H9 (cell line): ENCODE measurements at regions not wholly inside any gene's neighbourhood (a gene's known extent, or its start where the extent isn't known, plus 50 kb on each side); places are given as distances from the start of the nearest gene placed in this dataset.

Source experiments
- DNase-seq: peaks from one replicate; pipeline ENCODE4 v3.0.0-alpha.2; 2017
- H2AFZ ChIP-seq: one replicate; pipeline ENCODE4 v1.6.1; 2013; ENCODE audit warnings: mild to moderate bottlenecking, low read length, control low read depth, moderate library complexity
- H2AK5ac ChIP-seq: 2 replicates; pipeline ENCODE4 v1.6.1; 2013; ENCODE audit warnings: low read length, control low read depth, mixed read lengths; ENCODE audit not compliant: insufficient read length
- H2BK120ac ChIP-seq: one replicate; pipeline ENCODE4 v1.6.1; 2013; ENCODE audit warnings: low read depth, mild to moderate bottlenecking, low read length, control low read depth, inconsistent platforms; ENCODE audit not compliant: poor library complexity, severe bottlenecking
- H2BK12ac ChIP-seq: 2 replicates; pipeline ENCODE4 v1.6.1; 2013; ENCODE audit warnings: low read length, control low read depth, mixed read lengths, low read depth; ENCODE audit not compliant: insufficient read length
- H2BK15ac ChIP-seq: 2 replicates; pipeline ENCODE4 v1.6.1; 2013; ENCODE audit warnings: low read depth, low read length, control low read depth
- H2BK20ac ChIP-seq: one replicate; pipeline ENCODE4 v1.6.1; 2013; ENCODE audit warnings: low read depth, mild to moderate bottlenecking, low read length, control low read depth, inconsistent platforms; ENCODE audit not compliant: poor library complexity, severe bottlenecking
- H2BK5ac ChIP-seq: 2 replicates; pipeline ENCODE4 v1.6.1; 2013; ENCODE audit warnings: low read length, control low read depth, mixed read lengths; ENCODE audit not compliant: insufficient read length
- H3K14ac ChIP-seq: 2 replicates; pipeline ENCODE4 v1.6.1; 2013; ENCODE audit warnings: low read length, control low read depth; ENCODE audit not compliant: insufficient read depth
- H3K18ac ChIP-seq: 2 replicates; pipeline ENCODE4 v1.6.1; 2013; ENCODE audit warnings: low read depth, mild to moderate bottlenecking, mixed read lengths, low read length, control low read depth; ENCODE audit not compliant: insufficient read length
- H3K23ac ChIP-seq: 2 replicates; pipeline ENCODE4 v1.6.1; 2013; ENCODE audit warnings: low read length, control low read depth, mixed read lengths, low read depth; ENCODE audit not compliant: insufficient read length
- H3K23me2 ChIP-seq: 2 replicates; pipeline ENCODE4 v1.6.1; 2013; ENCODE audit warnings: low read depth, mild to moderate bottlenecking, mixed read lengths, low read length, control low read depth; ENCODE audit not compliant: insufficient read length, poor library complexity, severe bottlenecking
- H3K27ac ChIP-seq: 2 replicates; pipeline ENCODE4 v1.5.1; 2013; ENCODE audit warnings: low read length, control low read depth, mixed read lengths, low read depth; ENCODE audit not compliant: insufficient read length
- H3K27me3 ChIP-seq: 2 replicates; pipeline ENCODE4 v1.6.1; 2013; ENCODE audit warnings: low read length, control low read depth, inconsistent platforms; ENCODE audit not compliant: insufficient read depth
- H3K4ac ChIP-seq: 2 replicates; pipeline ENCODE4 v1.6.1; 2013; ENCODE audit warnings: low read depth, mild to moderate bottlenecking, control low read depth, inconsistent platforms, low read length, moderate library complexity
- H3K4me1 ChIP-seq: 2 replicates; pipeline ENCODE4 v1.6.1; 2013; ENCODE audit warnings: low read length, control low read depth, inconsistent platforms; ENCODE audit not compliant: insufficient read depth
- H3K4me2 ChIP-seq: 2 replicates; pipeline ENCODE4 v1.6.1; 2013; ENCODE audit warnings: low read length, control low read depth, mixed read lengths; ENCODE audit not compliant: insufficient read length, insufficient read depth
- H3K56ac ChIP-seq: 2 replicates; pipeline ENCODE4 v1.6.1; 2013; ENCODE audit warnings: low read depth, mild to moderate bottlenecking, mixed read lengths, low read length, control low read depth; ENCODE audit not compliant: insufficient read length
- H3K79me1 ChIP-seq: 2 replicates; pipeline ENCODE4 v1.6.1; 2013; ENCODE audit warnings: low read depth, mild to moderate bottlenecking, moderate library complexity, low read length, control low read depth, inconsistent platforms; ENCODE audit not compliant: insufficient read depth, poor library complexity, severe bottlenecking
- H3K79me2 ChIP-seq: 2 replicates; pipeline ENCODE4 v1.6.1; 2013; ENCODE audit warnings: low read length, control low read depth, inconsistent platforms; ENCODE audit not compliant: insufficient read depth
- H3K9ac ChIP-seq: 2 replicates; pipeline ENCODE4 v1.6.1; 2013; ENCODE audit warnings: low read length, control low read depth, mixed read lengths; ENCODE audit not compliant: insufficient read length; ENCODE audit errors: extremely low read depth
- H3K9me3 ChIP-seq: one replicate; pipeline ENCODE4 v1.6.1; 2013; ENCODE audit warnings: low read depth, low read length, inconsistent platforms; ENCODE audit not compliant: control insufficient read depth
- H3T11ph ChIP-seq: one replicate; pipeline ENCODE4 v1.6.1; 2013; ENCODE audit warnings: mild to moderate bottlenecking, low read length, control low read depth, inconsistent platforms
- H4K20me1 ChIP-seq: one replicate; pipeline ENCODE4 v1.6.1; 2013; ENCODE audit not compliant: control insufficient read depth, insufficient read length, insufficient read depth
- H4K5ac ChIP-seq: 2 replicates; pipeline ENCODE4 v1.6.1; 2013; ENCODE audit warnings: low read depth, mild to moderate bottlenecking, mixed read lengths, low read length, control low read depth; ENCODE audit not compliant: insufficient read length
- H4K8ac ChIP-seq: replicated peaks from 2 replicates; pipeline ENCODE4 v1.6.1; 2013; ENCODE audit warnings: low read length, control low read depth, mixed read lengths, low read depth; ENCODE audit not compliant: insufficient read length
- H4K91ac ChIP-seq: 2 replicates; pipeline ENCODE4 v1.6.1; 2013; ENCODE audit warnings: low read depth, mild to moderate bottlenecking, moderate library complexity, mixed read lengths, low read length, control low read depth; ENCODE audit not compliant: insufficient read length
- H3K27ac Mint-ChIP-seq, 3 experiments: 2 replicates in 2 of 3; 3 replicates in 1 of 3; pipeline ENCODE4 v1.8.0; 2020 to 2021; ENCODE audit warnings: mixed read lengths in 3 of 3, mild to moderate bottlenecking in 1 of 3, moderate library complexity in 1 of 3
- H3K27me3 Mint-ChIP-seq: 2 replicates; pipeline ENCODE4 v1.8.0; 2021; ENCODE audit warnings: low read depth, mild to moderate bottlenecking, moderate library complexity, mixed read lengths
- H3K36me3 Mint-ChIP-seq, 3 experiments: 2 replicates in 2 of 3; 3 replicates in 1 of 3; pipeline ENCODE4 v1.8.0; 2020 to 2021; ENCODE audit warnings: low read depth in 3 of 3, mixed read lengths in 3 of 3; ENCODE audit not compliant: insufficient read depth in 1 of 3
- H3K4me1 Mint-ChIP-seq, 2 experiments: 2 replicates each; pipeline ENCODE4 v1.8.0; 2020; ENCODE audit warnings: mixed read lengths in 2 of 2
- H3K4me3 Mint-ChIP-seq, 2 experiments: 2 replicates in 1 of 2; 3 replicates in 1 of 2; pipeline ENCODE4 v1.8.0; 2020 to 2021; ENCODE audit warnings: mild to moderate bottlenecking in 2 of 2, mixed read lengths in 2 of 2, moderate library complexity in 1 of 2
- H3K9me3 Mint-ChIP-seq, 2 experiments: 2 replicates in 1 of 2; 3 replicates in 1 of 2; pipeline ENCODE4 v1.8.0; 2020; ENCODE audit warnings: mild to moderate bottlenecking in 2 of 2, mixed read lengths in 2 of 2, moderate library complexity in 1 of 2
- WGBS: extraction: QIAGEN DNeasy Blood & Tissue Kit; methylation state at CpG from one replicate; pipeline ENCODE4 v1.1.7; 2013; ENCODE audit warnings: missing lambda C conversion rate, low lambda C conversion rate, mixed read lengths; ENCODE audit not compliant: insufficient read length; ENCODE audit errors: extremely low coverage; 5-methylcytosine and 5-hydroxymethylcytosine counted together
- TF ChIP-seq, protein P1 (sequence below): fragments of 200-600 bp; sonication (generic); conservative IDR thresholded peaks from 3 replicates; pipeline ENCODE4 v1.8.0; 2021; ENCODE audit warnings: antibody characterized with exemption, mild to moderate bottlenecking

GRCh38 chr4:11900359-11900758, 471.7 kb upstream of the HS3ST1 start:
- Histone ChIP-seq H3K23me2 (no peaks in the 10 kb centered on the region), H3K14ac (no peak overlapping the region), H4K91ac (no peak overlapping the region), H3K79me1 (no peaks in the 10 kb centered on the region), H3K4me2 (no peak overlapping the region), H3K27me3 (no peaks in the 10 kb centered on the region), H2BK5ac (no peak overlapping the region), H4K5ac (no peak overlapping the region), H2BK20ac (no peak overlapping the region), H3K79me2 (no peaks in the 10 kb centered on the region), H2AK5ac (no peak overlapping the region), H3K27ac (no peak overlapping the region), H2AFZ (no peak overlapping the region), H3K23ac (no peak overlapping the region), H3K4me1 (no peaks in the 10 kb centered on the region), H4K20me1 (no peaks in the 10 kb centered on the region), H3K9me3 (no peaks in the 10 kb centered on the region), H4K8ac (no peak overlapping the region), H3T11ph (no peak overlapping the region), H2BK120ac (no peak overlapping the region), H3K56ac (no peak overlapping the region), H3K9ac (no peak overlapping the region), H3K18ac (no peak overlapping the region), H2BK12ac (no peak overlapping the region), H2BK15ac (no peak overlapping the region), H3K4ac (no peak overlapping the region)
- TF ChIP-seq, protein P1, sequence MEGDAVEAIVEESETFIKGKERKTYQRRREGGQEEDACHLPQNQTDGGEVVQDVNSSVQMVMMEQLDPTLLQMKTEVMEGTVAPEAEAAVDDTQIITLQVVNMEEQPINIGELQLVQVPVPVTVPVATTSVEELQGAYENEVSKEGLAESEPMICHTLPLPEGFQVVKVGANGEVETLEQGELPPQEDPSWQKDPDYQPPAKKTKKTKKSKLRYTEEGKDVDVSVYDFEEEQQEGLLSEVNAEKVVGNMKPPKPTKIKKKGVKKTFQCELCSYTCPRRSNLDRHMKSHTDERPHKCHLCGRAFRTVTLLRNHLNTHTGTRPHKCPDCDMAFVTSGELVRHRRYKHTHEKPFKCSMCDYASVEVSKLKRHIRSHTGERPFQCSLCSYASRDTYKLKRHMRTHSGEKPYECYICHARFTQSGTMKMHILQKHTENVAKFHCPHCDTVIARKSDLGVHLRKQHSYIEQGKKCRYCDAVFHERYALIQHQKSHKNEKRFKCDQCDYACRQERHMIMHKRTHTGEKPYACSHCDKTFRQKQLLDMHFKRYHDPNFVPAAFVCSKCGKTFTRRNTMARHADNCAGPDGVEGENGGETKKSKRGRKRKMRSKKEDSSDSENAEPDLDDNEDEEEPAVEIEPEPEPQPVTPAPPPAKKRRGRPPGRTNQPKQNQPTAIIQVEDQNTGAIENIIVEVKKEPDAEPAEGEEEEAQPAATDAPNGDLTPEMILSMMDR: no peak
- Mint-ChIP-seq H3K4me1 (no peaks in the 10 kb centered on the region), H3K4me3 (no peak overlapping the region), H3K27me3 (no peaks in the 10 kb centered on the region), H3K9me3 (peaks cover 23 to 28% of the 10 kb centered on the region in 2 experiments), H3K36me3 (peaks cover 22 to 26% (median 22%) of the 10 kb centered on the region in 3 experiments), H3K27ac (no peak overlapping the region)
- DNase-seq: no peak
- no CpG with 5 or more reads among the region's 1 CpG for WGBS
